DMS153 treated with DMSO at 0.1 percent for 48 hours (cell line): ENCODE measurements at regions not wholly inside any gene's neighbourhood (a gene's known extent, or its start where the extent isn't known, plus 50 kb on each side); places are given as distances from the start of the nearest gene placed in this dataset.

ENCODE experiments used
- DNase-seq: peaks from one replicate; lab custom pipeline; 2025; ENCODE audit not compliant: unreplicated experiment; lab: John Stamatoyannopoulos, UW

DNA sequence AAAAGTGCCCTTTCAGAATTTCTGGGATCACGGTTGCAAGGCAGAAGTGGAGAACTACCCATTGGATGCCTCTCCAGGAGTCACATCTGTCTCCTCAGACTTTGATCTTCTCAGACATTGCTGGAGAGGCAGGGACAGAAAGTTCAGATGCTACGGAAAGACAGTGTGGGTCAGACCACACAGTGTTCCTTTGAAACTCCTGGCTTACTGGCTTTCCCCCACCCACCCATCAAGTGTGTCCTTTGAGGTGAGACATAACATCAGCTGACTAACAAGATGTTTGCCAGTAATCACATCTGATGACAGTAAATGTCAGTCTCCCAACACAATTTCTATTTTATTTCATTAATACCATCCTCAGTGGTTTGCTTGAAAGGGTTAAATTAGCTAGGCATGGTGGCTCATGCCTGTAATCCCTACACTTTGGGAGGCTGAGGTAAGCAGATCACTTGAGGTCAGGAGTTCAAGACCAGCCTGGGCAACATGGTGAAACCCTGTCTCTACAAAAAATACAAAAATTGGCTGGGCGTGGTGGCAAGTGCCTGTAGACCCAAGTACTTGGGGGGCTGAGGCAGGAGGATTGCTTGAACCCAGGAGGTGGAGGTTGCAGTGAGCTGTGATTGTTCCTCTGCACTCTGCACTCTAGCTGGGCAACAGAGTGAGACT is 67.2 kb upstream of the SNX9 start:
- DNase-seq: no peak

DNA sequence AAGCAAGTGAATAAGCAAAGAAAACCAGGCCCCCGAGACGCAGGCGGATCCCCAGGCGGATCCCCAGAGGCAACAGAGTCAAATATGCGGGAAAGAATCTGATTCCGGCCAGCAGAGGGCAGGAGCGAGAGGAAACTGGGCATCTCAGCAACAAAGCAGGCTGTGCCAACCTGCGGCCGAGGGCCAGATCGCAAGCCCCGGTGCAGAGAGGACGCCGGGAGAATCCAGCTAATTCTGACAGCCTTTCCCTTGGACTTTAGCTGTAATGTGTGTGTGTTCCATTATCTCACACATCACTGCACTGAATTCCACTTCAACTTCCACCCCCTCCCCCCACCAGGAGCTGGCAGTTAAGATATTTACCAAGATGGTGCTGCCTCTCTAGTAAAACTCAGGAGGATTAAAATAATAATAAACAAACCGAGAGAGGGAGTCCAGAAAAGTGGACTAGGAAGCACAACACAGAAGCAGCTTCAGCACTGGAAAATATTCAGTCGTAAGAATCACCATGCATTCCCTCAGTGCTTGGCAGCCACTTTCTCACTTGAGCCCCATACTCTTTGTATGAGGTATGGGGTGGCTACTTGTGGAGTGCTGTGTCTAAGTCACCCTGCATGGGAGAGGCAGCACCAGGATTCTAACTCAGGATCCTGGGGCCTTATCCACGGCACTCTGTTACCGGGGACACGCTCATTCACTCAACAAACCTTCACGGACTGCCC is 66.2 kb upstream of the SNX9 start:
- DNase-seq: peak; percentile 75

DNA sequence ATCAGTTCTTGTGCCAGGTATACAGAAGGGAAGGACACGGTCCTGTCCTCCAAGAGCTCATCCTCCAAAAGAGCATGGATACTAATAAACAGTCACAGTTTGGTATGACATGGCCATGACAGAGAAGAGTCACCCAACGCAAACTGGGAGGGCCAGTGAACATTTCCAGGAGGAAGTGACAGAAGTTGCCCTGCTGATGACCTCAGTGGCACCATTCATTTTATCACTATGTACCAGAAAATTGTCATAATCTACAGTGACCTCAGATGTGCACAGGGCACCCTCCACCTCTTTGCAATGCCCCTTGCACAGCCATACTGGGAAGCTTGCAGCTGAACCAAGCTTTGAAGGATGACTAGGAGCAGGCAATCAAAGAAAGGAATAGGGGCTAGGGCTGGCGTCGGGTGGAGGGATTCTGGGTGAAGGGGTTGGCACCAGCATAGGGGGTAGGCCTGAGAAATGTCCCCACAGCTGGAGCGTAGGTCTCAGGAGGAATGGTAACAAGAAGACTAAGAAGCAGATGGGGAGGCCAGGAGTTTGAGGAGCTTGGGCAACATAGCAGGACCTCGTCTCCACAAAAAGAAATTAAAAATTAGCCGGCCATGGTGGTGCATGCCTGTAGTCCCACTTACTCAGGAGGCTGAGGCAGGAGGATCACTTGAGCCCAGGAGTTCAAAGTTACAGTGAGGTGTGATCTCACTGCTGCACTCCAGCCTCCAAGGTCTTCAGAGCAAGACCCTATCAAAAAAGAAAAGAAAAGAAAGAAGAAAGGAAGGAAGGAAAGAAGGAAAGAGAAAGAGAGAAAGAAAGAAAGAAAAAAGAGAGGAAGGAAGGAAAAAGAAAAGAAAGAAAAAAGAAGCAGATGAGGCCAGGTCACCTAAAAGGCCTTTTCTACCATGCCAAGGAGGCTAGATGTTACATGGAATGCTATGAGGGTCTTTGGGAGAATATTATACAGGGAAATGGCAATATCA is 65.3 kb upstream of the SNX9 start:
- DNase-seq: no peak

DNA sequence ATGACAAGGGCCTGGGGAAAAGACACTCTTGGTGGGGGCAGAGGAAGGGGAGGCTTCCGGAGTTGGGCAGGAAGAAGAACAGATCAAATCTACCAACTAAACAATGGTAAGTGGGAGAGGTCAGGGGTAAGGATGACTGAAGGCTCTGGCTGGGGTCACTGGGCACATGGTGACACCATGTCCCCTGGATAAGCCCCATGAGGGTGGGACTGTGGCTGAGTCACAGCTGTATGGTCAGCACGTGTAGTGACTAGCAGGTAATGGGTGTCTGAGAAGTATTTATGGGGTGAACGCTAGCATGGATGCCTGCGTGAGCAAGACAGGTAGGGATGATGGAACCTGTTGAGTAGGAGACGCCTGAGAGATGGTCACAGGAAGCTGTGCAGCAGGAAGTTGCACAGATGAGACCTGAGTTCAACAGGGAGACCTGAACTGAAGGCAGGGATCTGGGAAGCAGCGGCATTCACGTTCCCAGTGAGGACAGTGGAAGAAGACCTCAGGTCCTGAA is 64.5 kb upstream of the SNX9 start:
- DNase-seq: no peak

DNA sequence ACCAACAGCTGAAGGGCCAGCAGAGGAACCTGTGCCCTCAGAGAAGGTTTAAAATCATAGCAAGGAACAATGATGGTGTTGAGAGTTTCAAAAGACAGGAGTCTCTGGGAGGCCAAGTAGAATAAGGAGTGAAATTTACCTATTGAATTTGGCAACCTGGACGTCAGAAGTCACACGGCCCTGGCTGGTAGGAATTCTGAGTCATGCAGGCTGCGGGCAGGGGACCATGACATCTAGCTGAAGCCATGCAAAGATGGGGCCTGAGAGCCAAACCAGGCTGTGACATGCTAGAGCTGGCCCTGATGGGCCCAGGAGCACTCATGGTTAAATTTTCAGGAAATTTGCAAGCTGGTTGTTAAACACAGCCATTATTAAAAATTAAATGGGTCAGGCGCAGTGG is 64.0 kb upstream of the SNX9 start:
- no peak for DNase-seq

GRCh38 chr6:157760137-157760536 is 62.9 kb upstream of the SNX9 start:
- no peak for DNase-seq

- DNase-seq: no peak
Measured at GRCh38 chr6:157760589-157761330, 62.3 kb upstream of the SNX9 start.

DNA sequence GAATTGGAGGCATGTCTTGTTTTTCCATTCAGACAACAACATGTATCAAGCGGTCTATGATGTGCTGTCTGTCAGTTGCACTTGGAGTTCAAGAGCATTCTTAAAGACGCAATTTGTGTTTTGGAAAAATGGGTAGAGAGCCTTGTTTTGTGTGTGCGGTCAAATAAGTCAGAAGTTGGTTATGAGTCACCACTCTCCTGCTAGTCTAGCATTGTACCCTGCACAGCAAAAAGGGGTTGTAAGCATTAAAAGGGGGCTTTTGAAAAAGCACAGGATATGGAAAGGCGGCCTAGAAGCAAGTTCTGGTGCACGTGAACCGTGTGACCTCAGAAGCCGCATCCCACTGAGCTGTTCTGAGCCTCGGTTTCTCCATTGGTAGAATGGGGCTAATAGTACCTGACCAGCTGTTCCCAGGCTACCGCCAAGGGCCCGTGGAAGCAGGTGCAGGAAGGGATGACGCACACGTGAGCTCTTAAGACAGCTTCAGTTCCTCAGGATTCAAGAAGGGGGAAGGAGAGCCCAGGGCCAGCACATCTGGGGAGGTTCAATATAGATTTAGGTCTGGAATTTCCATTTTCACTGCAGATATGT is 61.6 kb upstream of the SNX9 start:
- DNase-seq: no peak

DNA sequence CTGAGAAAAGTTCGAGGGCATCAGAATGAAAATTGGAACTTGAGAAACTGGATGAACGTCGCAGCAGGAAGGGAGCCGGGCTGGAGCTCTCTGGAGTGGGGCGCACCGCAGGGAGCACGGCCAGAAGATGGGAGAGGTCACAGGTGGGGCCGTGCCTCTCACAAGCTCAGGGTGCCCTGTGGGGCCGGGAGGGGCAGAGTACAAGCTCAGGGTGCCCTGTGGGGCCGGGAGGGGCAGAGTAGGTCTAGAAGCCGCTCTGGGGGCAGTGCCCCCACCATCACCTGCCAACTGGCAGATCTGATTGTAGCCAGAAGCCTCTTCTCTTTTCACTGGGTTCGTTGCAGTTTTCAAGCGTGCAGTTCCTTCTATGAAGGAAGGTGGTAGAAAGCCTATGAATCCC is 61.1 kb upstream of the SNX9 start:
- no peak for DNase-seq

DNA sequence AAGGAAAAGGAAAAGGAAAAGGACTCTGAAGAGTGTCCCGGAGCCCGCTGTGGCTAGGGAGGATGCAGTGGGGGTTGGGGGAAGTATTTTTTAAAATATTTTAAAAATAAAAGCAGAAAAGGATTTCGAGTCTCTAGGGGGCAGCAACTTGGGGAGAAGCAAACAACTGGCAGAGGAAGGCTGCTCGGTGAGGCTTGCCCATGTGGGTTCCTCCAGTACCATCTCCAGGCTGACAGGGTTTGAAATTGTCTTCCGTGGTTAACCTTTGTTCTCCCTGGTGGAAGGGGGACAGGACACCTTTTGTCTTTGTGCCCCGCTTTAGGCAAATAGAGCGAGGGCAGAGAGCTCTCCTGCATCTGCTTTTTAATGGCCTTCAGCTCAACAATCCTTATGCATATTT is 60.4 kb upstream of the SNX9 start:
- no peak for DNase-seq

- DNase-seq: peak; percentile 81
Measured at GRCh38 chr6:157763129-157763903, 59.7 kb upstream of the SNX9 start.

- DNase-seq: no peak
Measured at GRCh38 chr6:157763904-157764177, 59.2 kb upstream of the SNX9 start.

DNA sequence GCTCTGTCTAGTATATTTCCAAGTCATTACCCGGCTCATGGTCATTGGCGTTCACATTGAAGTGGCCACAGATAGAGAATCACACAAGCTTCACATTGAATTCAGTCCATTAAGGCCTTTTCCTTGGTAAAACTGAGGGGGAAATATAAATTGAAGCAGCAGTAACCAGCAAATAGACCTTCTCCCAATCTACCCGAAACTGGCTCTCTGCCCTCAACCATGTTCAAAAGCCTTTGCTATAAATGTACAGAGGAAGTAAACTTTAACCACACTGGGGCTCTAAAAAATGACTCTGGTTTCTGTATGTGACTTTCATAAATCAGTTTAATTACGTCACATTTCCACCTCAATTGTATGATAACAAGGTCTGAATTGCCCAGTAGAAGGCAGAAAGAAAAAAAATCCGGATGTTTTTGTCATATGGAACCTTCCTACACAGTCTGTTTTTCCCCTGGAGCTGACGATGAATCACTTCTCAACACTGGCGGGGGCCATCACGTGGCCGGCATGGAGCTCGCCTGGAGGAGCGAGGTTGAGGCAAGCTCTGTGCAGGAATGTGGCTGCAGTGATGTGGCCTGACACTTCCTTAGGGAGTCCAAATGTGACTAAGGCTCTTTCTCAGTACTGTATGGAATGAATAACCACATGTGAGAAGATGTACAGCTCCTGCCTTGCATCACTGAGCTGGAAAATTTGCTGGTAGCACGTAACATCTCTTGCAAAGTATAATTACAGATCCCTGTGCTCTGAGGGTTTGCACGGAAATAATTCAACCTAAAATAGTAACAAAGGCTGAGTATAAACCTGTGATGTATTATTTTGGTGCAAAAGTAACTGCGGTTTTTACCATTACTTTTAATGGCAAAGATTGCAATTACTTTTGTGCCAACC is 58.6 kb upstream of the SNX9 start:
- peak; percentile 13 for DNase-seq

DNA sequence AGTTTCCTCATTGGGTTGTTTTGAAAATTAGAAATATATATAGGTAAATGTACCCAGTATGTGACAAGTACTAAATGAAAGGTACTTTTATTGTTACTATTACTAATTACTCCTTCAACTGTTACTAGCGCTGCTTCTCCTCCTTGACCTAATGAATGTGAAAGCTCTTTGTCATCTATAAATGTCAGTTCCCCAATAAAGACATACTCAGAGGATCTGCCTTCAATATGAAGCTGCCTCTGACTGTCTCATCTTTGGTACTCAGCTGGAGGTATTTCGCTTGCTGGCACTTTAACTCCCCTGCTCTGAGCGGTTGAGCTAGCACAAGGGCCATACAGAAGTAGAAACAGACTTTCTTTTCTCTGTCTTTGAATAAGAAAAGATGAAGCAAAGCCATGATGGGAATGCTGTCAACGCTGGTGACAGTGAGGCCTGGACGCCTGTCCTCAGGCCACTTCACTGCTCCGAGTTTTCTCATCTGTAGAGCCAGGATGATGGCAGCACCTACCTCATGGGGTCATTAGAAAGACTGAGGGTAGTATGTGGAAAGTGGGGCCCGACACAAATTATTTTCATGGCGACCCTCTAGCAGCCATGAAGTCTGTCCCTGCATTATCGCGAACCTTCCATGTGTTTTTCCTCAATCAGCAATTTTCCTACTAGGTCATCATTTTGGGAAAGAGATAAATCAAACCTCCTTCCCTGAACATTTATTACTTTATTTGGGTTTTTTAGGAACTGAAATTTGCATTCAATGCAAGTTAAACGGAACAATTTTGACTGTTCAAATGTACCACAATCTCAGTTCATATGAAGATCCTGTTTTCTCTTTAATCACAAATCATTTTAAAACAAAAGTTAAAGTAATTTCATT is 55.9 kb upstream of the SNX9 start:
- DNase-seq: no peak

- no peak for DNase-seq
Measured at GRCh38 chr6:157767775-157768156, 55.3 kb upstream of the SNX9 start.

- DNase-seq: no peak
Measured at GRCh38 chr6:157768304-157768703, 54.7 kb upstream of the SNX9 start.

DNA sequence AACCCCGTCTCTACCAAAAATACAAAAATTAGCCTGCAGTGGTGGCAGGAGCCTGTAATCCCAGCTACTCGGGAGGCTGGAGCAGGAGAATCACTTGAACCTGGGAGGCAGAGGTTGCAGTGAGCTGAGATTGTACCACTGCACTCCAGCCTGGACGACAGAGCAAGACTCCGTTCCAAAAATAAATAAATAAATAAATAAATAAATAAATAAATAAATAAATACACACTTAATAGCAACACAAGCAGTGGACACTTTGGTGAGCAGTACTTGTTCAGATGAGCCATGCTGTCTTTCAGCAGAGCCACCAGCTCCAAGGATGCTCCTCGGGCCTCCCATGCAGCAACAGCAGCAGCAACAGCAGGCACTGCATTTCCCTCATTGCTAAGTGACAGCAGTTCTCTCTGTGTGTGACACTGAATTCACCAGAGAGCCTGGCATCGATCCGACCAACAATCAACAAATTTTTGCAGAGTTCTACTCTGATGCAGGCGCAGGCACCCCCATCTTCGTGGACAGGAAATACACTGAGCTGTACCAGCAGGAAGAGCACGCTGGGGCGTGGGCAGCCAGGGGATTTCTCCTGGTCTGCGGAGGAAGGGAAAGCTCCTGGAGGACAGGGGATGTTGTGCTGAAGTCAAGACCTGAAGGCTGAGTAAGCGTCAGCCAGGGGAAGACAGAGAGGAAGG is 54.0 kb upstream of the SNX9 start:
- DNase-seq: no peak
